ENCODE measurements at regions not wholly inside any gene's neighbourhood (a gene's known extent, or its start where the extent isn't known, plus 50 kb on each side); places are given as distances from the start of the nearest gene placed in this dataset.

DNA sequence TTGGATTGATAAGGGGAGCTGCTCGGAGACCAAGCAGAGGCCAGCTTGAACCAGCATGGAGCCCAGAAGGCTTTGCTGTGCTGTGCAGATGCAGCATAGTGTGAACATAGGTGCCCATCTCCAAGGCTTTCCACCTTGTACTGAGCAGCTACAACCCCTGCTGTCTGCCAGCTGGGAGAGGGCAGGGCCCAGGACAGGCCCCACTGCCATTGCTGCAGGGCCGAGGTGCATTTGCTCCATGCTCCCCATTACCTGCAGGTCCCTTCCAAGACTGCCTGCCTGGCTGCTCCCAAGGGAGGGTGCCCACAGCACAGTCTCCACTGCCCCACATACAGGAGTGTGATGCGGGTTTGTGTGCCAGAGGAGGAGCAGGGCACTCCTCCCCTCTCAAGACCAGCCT lies 1016.0 kb upstream of the INTU start:
- no peaks in the 10 kb centered on the region for H3K36me3 ChIP-seq

DNA sequence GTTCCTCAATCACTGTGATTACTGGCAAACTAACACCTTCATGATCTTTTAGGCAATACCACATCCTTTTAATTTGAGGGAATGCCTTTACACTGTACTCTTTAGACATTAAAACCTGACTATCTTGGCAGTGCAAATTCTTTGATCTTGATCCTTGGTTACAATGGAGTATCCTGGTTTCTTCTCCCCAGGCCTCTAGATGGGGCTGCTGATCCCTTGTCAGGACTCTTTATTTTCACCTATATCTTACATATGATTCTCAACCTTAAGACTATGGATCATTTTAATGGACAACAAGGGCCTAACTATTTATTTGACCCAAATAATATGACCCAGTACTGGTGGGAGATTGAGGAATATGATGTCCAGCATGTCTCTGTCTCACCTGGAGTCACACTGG lies 1005.5 kb upstream of the INTU start:
- DNase-seq, result no peak
- intact Hi-C loops (cut with DNase I), result no loop called here
- peaks cover 0 to 8% (median 2%) of the 10 kb centered on the region in 4 donors for H3K4me1 ChIP-seq
- H3K9me3 ChIP-seq, result no peaks in the 10 kb centered on the region
- no peaks in the 10 kb centered on the region for H3K27me3 ChIP-seq
- TF ChIP-seq CTCF (IDR thresholded peaks at IDR 0.05) (no peak), POLR2A (IDR thresholded peaks at IDR 0.05) (no peak), EP300 (IDR thresholded peaks at IDR 0.05) (no peak), POLR2AphosphoS5 (IDR thresholded peaks at IDR 0.05) (no peak)
- no peaks in the 10 kb centered on the region for H3K36me3 ChIP-seq
- no peak overlapping the region for H3K27ac ChIP-seq
- no peak overlapping the region for H3K4me3 ChIP-seq

More for the DNA sequence above, 1016.0 kb upstream of the INTU start:
- no peak overlapping the region for H3K4me3 ChIP-seq
- DNase-seq, result no peak
- no peaks in the 10 kb centered on the region for H3K4me1 ChIP-seq
- WGBS, 2 donors, result 94% methylated on average over 3 of the region's 3 CpGs
- no peaks in the 10 kb centered on the region for H3K27me3 ChIP-seq
- H3K27ac ChIP-seq, result no peak overlapping the region
- no peaks in the 10 kb centered on the region for H3K9me3 ChIP-seq
- TF ChIP-seq EP300 (IDR thresholded peaks at IDR 0.05) (no peak), CTCF (IDR thresholded peaks at IDR 0.05) (no peak), POLR2AphosphoS5 (IDR thresholded peaks at IDR 0.05) (no peak), POLR2A (IDR thresholded peaks at IDR 0.05) (no peak)
- intact Hi-C loops (cut with DNase I), result no loop called here

DNA sequence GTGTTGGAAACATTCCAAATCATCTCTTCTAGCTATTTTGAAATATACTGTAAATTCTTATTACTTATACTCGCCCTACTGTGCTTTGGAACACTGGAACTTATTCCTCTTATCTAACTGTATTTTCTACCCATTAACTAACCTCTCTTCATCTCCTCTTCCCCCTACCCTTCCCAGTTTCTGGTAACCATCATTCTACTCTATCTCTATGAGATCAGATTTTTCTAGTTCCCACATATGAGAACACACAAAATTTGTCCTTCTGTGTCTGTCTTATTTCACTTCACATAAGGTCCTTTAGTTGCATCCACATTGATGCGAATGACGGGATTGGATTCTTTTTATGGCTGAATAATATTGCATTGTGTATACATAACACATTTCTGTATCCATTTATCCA lies 1003.8 kb upstream of the INTU start:
- H3K4me3 ChIP-seq, result no peak overlapping the region
- H3K9me3 ChIP-seq, result no peaks in the 10 kb centered on the region
- intact Hi-C loops (cut with DNase I), result no loop called here
- peaks cover 0 to 8% (median 2%) of the 10 kb centered on the region in 4 donors for H3K4me1 ChIP-seq
- no peaks in the 10 kb centered on the region for H3K36me3 ChIP-seq
- DNase-seq, result no peak
- TF ChIP-seq CTCF (IDR thresholded peaks at IDR 0.05), result no peak
- no peak for TF ChIP-seq POLR2A (IDR thresholded peaks at IDR 0.05)
- no peak for TF ChIP-seq EP300 (IDR thresholded peaks at IDR 0.05)
- TF ChIP-seq POLR2AphosphoS5 (IDR thresholded peaks at IDR 0.05), result no peak
- H3K27me3 ChIP-seq, result no peaks in the 10 kb centered on the region
- 78 to 86% methylated on average over 3 of the region's 3 CpGs for WGBS, 2 donors
- H3K27ac ChIP-seq, result no peak overlapping the region

- Histone ChIP-seq H3K27ac (no peak overlapping the region), H3K9me3 (no peaks in the 10 kb centered on the region), H3K36me3 (no peaks in the 10 kb centered on the region), H3K4me3 (no peak overlapping the region), H3K4me1 (peaks cover 0 to 8% (median 2%) of the 10 kb centered on the region in 4 donors), H3K27me3 (no peaks in the 10 kb centered on the region)
- DNase-seq, result no peak
- intact Hi-C loops (cut with DNase I), result no loop called here
- no peak for TF ChIP-seq POLR2AphosphoS5 (IDR thresholded peaks at IDR 0.05)
- WGBS, 2 donors, result 66 to 71% methylated on average over 5 of the region's 5 CpGs
These were observed 1002.5 kb upstream of the INTU start for GRCh38 chr4:126630230-126630629.

GRCh38 chr4:126633306-126633705 lies 999.5 kb upstream of the INTU start:
- TF ChIP-seq EP300 (IDR thresholded peaks at IDR 0.05) (no peak), CTCF (IDR thresholded peaks at IDR 0.05) (no peak), POLR2AphosphoS5 (IDR thresholded peaks at IDR 0.05) (no peak), POLR2A (IDR thresholded peaks at IDR 0.05) (no peak)
- peaks cover 0 to 8% (median 2%) of the 10 kb centered on the region in 4 donors for H3K4me1 ChIP-seq
- H3K27ac ChIP-seq, result no peak overlapping the region
- H3K9me3 ChIP-seq, result no peaks in the 10 kb centered on the region
- no peak for DNase-seq
- H3K4me3 ChIP-seq, result no peak overlapping the region
- WGBS, 2 donors, result 88 to 92% methylated on average over 2 of the region's 2 CpGs
- H3K36me3 ChIP-seq, result no peaks in the 10 kb centered on the region
- H3K27me3 ChIP-seq, result no peaks in the 10 kb centered on the region
- intact Hi-C loops (cut with DNase I), result no loop called here
